HG03558 (cell line): ENCODE measurements at regions not wholly inside any gene's neighbourhood (a gene's known extent, or its start where the extent isn't known, plus 50 kb on each side); places are given as distances from the start of the nearest gene placed in this dataset.
"Not testable (repeated sequence)": the region's sequence is repeated elsewhere in the genome, so short reads cannot be mapped to it uniquely, and the experiment has no call there.

Experiments
- ATAC-seq: cut with Tn5 transposase; IDR thresholded peaks from one replicate; pipeline ENCODE4 v1.9.1; 2021; ENCODE audit warnings: moderate number of reproducible peaks; ENCODE audit not compliant: unreplicated experiment; ENCODE audit errors: extremely low read depth

GRCh38 chr7:97234494-97234893 lies 117.0 kb downstream of the SDHAF3 start:
- not testable (repeated sequence) for ATAC-seq

- no peak for ATAC-seq
These were observed 128.8 kb downstream of the SDHAF3 start for GRCh38 chr7:97246317-97246716.

GRCh38 chr7:97258187-97258586 lies 140.7 kb downstream of the SDHAF3 start:
- ATAC-seq, result not testable (repeated sequence)

GRCh38 chr7:97269741-97270140 lies 152.2 kb downstream of the SDHAF3 start:
- no peak for ATAC-seq

- no peak for ATAC-seq
These were observed 152.8 kb downstream of the SDHAF3 start for GRCh38 chr7:97270280-97270679.

GRCh38 chr7:97271619-97272018 lies 154.1 kb downstream of the SDHAF3 start:
- no peak for ATAC-seq

GRCh38 chr7:97272237-97272975 lies 154.9 kb downstream of the SDHAF3 start:
- ATAC-seq, result peak; percentile 61

- no peak for ATAC-seq
These were observed 158.0 kb downstream of the SDHAF3 start for GRCh38 chr7:97275475-97275874.

GRCh38 chr7:97280950-97281349 lies 163.5 kb downstream of the SDHAF3 start:
- ATAC-seq, result no peak

GRCh38 chr7:97285348-97285747 lies 167.8 kb downstream of the SDHAF3 start:
- ATAC-seq, result no peak

- ATAC-seq, result no peak
These were observed 175.5 kb downstream of the SDHAF3 start for GRCh38 chr7:97293031-97293430.

GRCh38 chr7:97298561-97298960 lies 181.1 kb downstream of the SDHAF3 start:
- ATAC-seq, result no peak

- no peak for ATAC-seq
These were observed 188.1 kb downstream of the SDHAF3 start for GRCh38 chr7:97305589-97305988.

GRCh38 chr7:97307521-97308108 lies 190.1 kb downstream of the SDHAF3 start:
- no peak for ATAC-seq

GRCh38 chr7:97313900-97314299 lies 196.4 kb downstream of the SDHAF3 start:
- no peak for ATAC-seq

GRCh38 chr7:97317575-97317974 lies 200.1 kb downstream of the SDHAF3 start:
- ATAC-seq, result no peak

- ATAC-seq, result not testable (repeated sequence)
These were observed 212.4 kb downstream of the SDHAF3 start for GRCh38 chr7:97329871-97330270.

- no peak for ATAC-seq
These were observed 220.4 kb downstream of the SDHAF3 start for GRCh38 chr7:97337849-97338248.

- ATAC-seq, result no peak
These were observed 225.0 kb downstream of the SDHAF3 start for GRCh38 chr7:97342512-97342911.

- no peak for ATAC-seq
These were observed 228.9 kb downstream of the SDHAF3 start for GRCh38 chr7:97346349-97346748.

GRCh38 chr7:97351488-97351887 lies 234.0 kb downstream of the SDHAF3 start:
- no peak for ATAC-seq

GRCh38 chr7:97357459-97357858 lies 240.0 kb downstream of the SDHAF3 start:
- ATAC-seq, result no peak
